AG04450 (cell line): ENCODE measurements at regions not wholly inside any gene's neighbourhood (a gene's known extent, or its start where the extent isn't known, plus 50 kb on each side); places are given as distances from the start of the nearest gene placed in this dataset.
"Not testable (repeated sequence)": the region's sequence is repeated elsewhere in the genome, so short reads cannot be mapped to it uniquely, and the experiment has no call there.

Experiments used
- CTCF ChIA-PET: fragments of 300-600, 350-600 bp; formaldehyde crosslinking; extraction: SDS; loops from one replicate; lab custom pipeline; 2022; ENCODE audit warnings: antibody characterized with exemption, inconsistent platforms; lab: Charles Lee
- POLR2A ChIA-PET: fragments of 350-600 bp; formaldehyde crosslinking; extraction: SDS; loops from one replicate; lab custom pipeline; 2021; ENCODE audit warnings: antibody characterized with exemption, inconsistent platforms; lab: Yijun Ruan, JAX
- DNase-seq: peaks from one replicate; pipeline ENCODE4 v3.0.0-alpha.2; 2011; ENCODE audit warnings: low read depth, low spot score
- H3K27ac ChIP-seq: one replicate; pipeline ENCODE4 v1.5.1; 2012; ENCODE audit warnings: low read depth, low read length, control low read depth
- H3K27me3 ChIP-seq: one replicate; pipeline ENCODE4 v1.6.0; 2012; ENCODE audit warnings: low read length; ENCODE audit not compliant: control insufficient read depth, insufficient read depth
- H3K4me3 ChIP-seq: 2 replicates; pipeline ENCODE4 v1.5.1; 2011; ENCODE audit warnings: mild to moderate bottlenecking, low read depth, low read length, control low read depth
- H3K9me3 ChIP-seq: 2 replicates; pipeline ENCODE4 v1.5.1; 2012; ENCODE audit warnings: low read length; ENCODE audit not compliant: control insufficient read depth, insufficient read depth
- CTCF ChIP-seq: IDR thresholded peaks from 2 replicates; pipeline ENCODE4 v1.5.1; 2011; ENCODE audit warnings: low read depth, low read length, control low read depth, inconsistent platforms

GRCh38 chr4:146107587-146108240, 67.8 kb upstream of the LSM6 start:
- CTCF ChIA-PET = interaction anchor here (0.9 to 4.6 kb wide), 2 partner anchors 12 to 13 kb away, joined by 3 to 16 read pairs; no protein-coding TSS in a partner anchor
- no peaks in the 10 kb centered on the region for H3K9me3 ChIP-seq
- POLR2A ChIA-PET = no interaction called here
- H3K27ac ChIP-seq = no peak overlapping the region
- no peak for DNase-seq
- TF ChIP-seq CTCF = no peak
- H3K27me3 ChIP-seq = peaks cover 5% of the 10 kb centered on the region
- H3K4me3 ChIP-seq = no peak overlapping the region

- Histone ChIP-seq H3K27ac (no peak overlapping the region), H3K4me3 (no peak overlapping the region), H3K27me3 (peaks cover 5% of the 10 kb centered on the region), H3K9me3 (no peaks in the 10 kb centered on the region)
- POLR2A ChIA-PET = no interaction called here
- CTCF ChIA-PET = interaction anchor here (4.6 kb wide), 1 partner anchor 10 kb away, joined by 16 read pairs; no protein-coding TSS in a partner anchor
- no peak for DNase-seq
- TF ChIP-seq CTCF = no peak
Measured at GRCh38 chr4:146105464-146105863, 70.1 kb upstream of the LSM6 start.

DNA sequence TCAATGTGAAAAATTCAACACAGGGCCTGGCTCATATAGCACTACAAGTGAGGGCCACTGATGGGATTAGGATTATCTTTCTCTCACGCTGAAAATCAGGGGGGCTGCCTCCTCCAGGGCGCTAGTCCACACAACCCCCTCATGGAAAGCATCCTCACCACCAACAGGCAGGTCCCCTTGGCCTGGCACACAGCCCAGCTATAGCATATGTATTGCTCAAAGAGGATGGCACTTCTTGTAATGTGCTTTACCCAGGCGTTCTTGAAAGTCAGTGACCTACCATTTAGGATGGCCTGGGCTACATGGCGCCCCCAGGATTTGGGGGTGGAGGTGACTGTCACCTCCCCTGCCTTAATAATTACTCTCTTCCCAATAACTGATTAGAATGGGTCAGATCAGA, 71.0 kb upstream of the LSM6 start:
- H3K4me3 ChIP-seq = no peak overlapping the region
- no peak for DNase-seq
- H3K27me3 ChIP-seq = peaks cover 5% of the 10 kb centered on the region
- ChIA-PET CTCF (interaction anchor here (0.6 kb wide), 1 partner anchor 45 kb away, joined by 3 read pairs; no protein-coding TSS in a partner anchor), POLR2A (no interaction called here)
- H3K27ac ChIP-seq = no peak overlapping the region
- TF ChIP-seq CTCF = no peak
- H3K9me3 ChIP-seq = no peaks in the 10 kb centered on the region

GRCh38 chr4:146104052-146104451, 71.5 kb upstream of the LSM6 start:
- POLR2A ChIA-PET = not testable (repeated sequence)

GRCh38 chr4:146099585-146099984, 75.9 kb upstream of the LSM6 start:
- ChIA-PET POLR2A (no interaction called here), CTCF (no interaction called here)
- TF ChIP-seq CTCF = no peak
- no peak for DNase-seq
- H3K9me3 ChIP-seq = no peaks in the 10 kb centered on the region
- H3K27me3 ChIP-seq = no peaks in the 10 kb centered on the region
- no peak overlapping the region for H3K27ac ChIP-seq
- no peak overlapping the region for H3K4me3 ChIP-seq

More at GRCh38 chr4:146104052-146104451, 71.5 kb upstream of the LSM6 start:
- H3K4me3 ChIP-seq, DNase-seq, H3K9me3 ChIP-seq, H3K27ac ChIP-seq, H3K27me3 ChIP-seq: not testable (repeated sequence)
- CTCF ChIA-PET = interaction anchor here (0.6 kb wide), 1 partner anchor 45 kb away, joined by 3 read pairs; no protein-coding TSS in a partner anchor
